Parathyroid adenoma (tissue), 2 donors: ENCODE measurements at regions not wholly inside any gene's neighbourhood (a gene's known extent, or its start where the extent isn't known, plus 50 kb on each side); places are given as distances from the start of the nearest gene placed in this dataset.

Experiments used
- H2AFZ ChIP-seq: fragments of 300-600 bp; sonication (generic); one replicate; pipeline ENCODE4 v1.7.0; 2017; ENCODE audit warnings: antibody characterized with exemption, mild to moderate bottlenecking
- H3K27ac ChIP-seq: fragments of 300-600 bp; sonication (generic); one replicate; pipeline ENCODE4 v1.7.0; 2017
- H3K27me3 ChIP-seq: fragments of 300-600 bp; sonication (generic); one replicate; pipeline ENCODE4 v1.7.0; 2017; ENCODE audit warnings: low read length; ENCODE audit not compliant: control insufficient read depth, insufficient read depth
- H3K36me3 ChIP-seq: fragments of 300-600 bp; sonication (generic); one replicate; pipeline ENCODE4 v1.7.0; 2017; ENCODE audit warnings: low read length; ENCODE audit not compliant: control insufficient read depth, insufficient read depth
- H3K4me1 ChIP-seq: fragments of 300-600 bp; sonication (generic); one replicate; pipeline ENCODE4 v1.7.0; 2017; ENCODE audit warnings: control low read depth
- H3K4me2 ChIP-seq: fragments of 300-600 bp; sonication (generic); one replicate; pipeline ENCODE4 v1.7.0; 2017; ENCODE audit warnings: low read length
- H3K4me3 ChIP-seq: fragments of 300-600 bp; sonication (generic); one replicate; pipeline ENCODE4 v1.7.0; 2017; ENCODE audit warnings: low read depth, low read length
- H3K79me2 ChIP-seq: fragments of 300-600 bp; sonication (generic); one replicate; pipeline ENCODE4 v1.7.0; 2017; ENCODE audit warnings: control low read depth
- H3K9ac ChIP-seq: fragments of 300-600 bp; sonication (generic); one replicate; pipeline ENCODE4 v1.7.0; 2017; ENCODE audit warnings: mild to moderate bottlenecking
- H3K9me3 ChIP-seq: fragments of 300-600 bp; sonication (generic); one replicate; pipeline ENCODE4 v1.7.0; 2017; ENCODE audit warnings: low read length; ENCODE audit not compliant: control insufficient read depth
- CTCF ChIP-seq: fragments of 300-600 bp; sonication (generic); IDR thresholded peaks from one replicate; pipeline ENCODE4 v1.7.0; 2017; ENCODE audit warnings: antibody characterized with exemption, mild to moderate bottlenecking
- donor health status: primary hyperparathyroidism.

- peak overlapping the region; percentile 61 for H3K9ac ChIP-seq
- peaks cover 9% of the 10 kb centered on the region for H3K4me1 ChIP-seq
- H3K36me3 ChIP-seq = no peaks in the 10 kb centered on the region
- peaks cover 13% of the 10 kb centered on the region for H3K79me2 ChIP-seq
- peak overlapping the region; percentile 70 for H3K4me3 ChIP-seq
- H2AFZ ChIP-seq = peak overlapping the region; percentile 75
- H3K9me3 ChIP-seq = no peaks in the 10 kb centered on the region
- H3K4me2 ChIP-seq = peak overlapping the region; percentile 83
- no peaks in the 10 kb centered on the region for H3K27me3 ChIP-seq
- peak overlapping the region; percentile 97 for H3K27ac ChIP-seq
- TF ChIP-seq CTCF = no peak
Observed at GRCh38 chr22:46053563-46054090, 76.7 kb upstream of the WNT7B start.

GRCh38 chr22:46054091-46055073 lies 77.4 kb upstream of the WNT7B start:
- Histone ChIP-seq H3K4me1 (peaks cover 9% of the 10 kb centered on the region), H3K27me3 (no peaks in the 10 kb centered on the region), H3K4me3 (peak overlapping the region; percentile 70), H3K27ac (peak overlapping the region; percentile 97), H3K9ac (peak overlapping the region; percentile 61), H3K4me2 (peak overlapping the region; percentile 83), H2AFZ (peak overlapping the region; percentile 75), H3K79me2 (peaks cover 21% of the 10 kb centered on the region), H3K36me3 (no peaks in the 10 kb centered on the region), H3K9me3 (no peaks in the 10 kb centered on the region)
- no peak for TF ChIP-seq CTCF

GRCh38 chr22:46055181-46055875 lies 78.4 kb upstream of the WNT7B start:
- no peak overlapping the region for H3K9ac ChIP-seq
- no peaks in the 10 kb centered on the region for H3K36me3 ChIP-seq
- H3K9me3 ChIP-seq = no peaks in the 10 kb centered on the region
- no peak overlapping the region for H2AFZ ChIP-seq
- H3K4me1 ChIP-seq = peaks cover 9% of the 10 kb centered on the region
- H3K4me2 ChIP-seq = peak overlapping the region; percentile 73
- peaks cover 26% of the 10 kb centered on the region for H3K79me2 ChIP-seq
- no peaks in the 10 kb centered on the region for H3K27me3 ChIP-seq
- peak overlapping the region; percentile 86 for H3K27ac ChIP-seq
- H3K4me3 ChIP-seq = peak overlapping the region; percentile 62
- no peak for TF ChIP-seq CTCF

GRCh38 chr22:46055911-46056545 lies 79.1 kb upstream of the WNT7B start:
- no peak overlapping the region for H3K4me3 ChIP-seq
- no peaks in the 10 kb centered on the region for H3K27me3 ChIP-seq
- no peaks in the 10 kb centered on the region for H3K36me3 ChIP-seq
- no peaks in the 10 kb centered on the region for H3K9me3 ChIP-seq
- H3K27ac ChIP-seq = peak overlapping the region; percentile 86
- no peak overlapping the region for H3K9ac ChIP-seq
- peaks cover 26% of the 10 kb centered on the region for H3K79me2 ChIP-seq
- no peak for TF ChIP-seq CTCF
- peaks cover 9% of the 10 kb centered on the region for H3K4me1 ChIP-seq
- H3K4me2 ChIP-seq = peak overlapping the region; percentile 73
- H2AFZ ChIP-seq = no peak overlapping the region
